K562 (cell line): ENCODE measurements at regions not wholly inside any gene's neighbourhood (a gene's known extent, or its start where the extent isn't known, plus 50 kb on each side); places are given as distances from the start of the nearest gene placed in this dataset.

Experiments used
- ATAC-seq: fragments of 200-7000 bp; cut with Tn5 transposase; 3 replicates; pipeline ENCODE4 v1.9.1; 2020; ENCODE audit warnings: moderate library complexity
- BruUV-seq: library from RNA; stranded (reverse); fragments of 400-500 nt; replicated peaks from 2 replicates; lab custom pipeline; 2021; lab: Mats Ljungman, UMichigan
- CTCF ChIA-PET: fragments of 300-600 bp; formaldehyde crosslinking; extraction: SDS; loops from one replicate; lab custom pipeline; 2021; ENCODE audit warnings: low intra/inter-chr PET ratio; lab: Yijun Ruan, JAX
- POLR2A ChIA-PET: fragments of 300-600, 350-650 bp; sonication (Branson Sonifier 250); formaldehyde crosslinking; extraction: SDS; loops from one replicate; lab custom pipeline; 2021; ENCODE audit warnings: antibody characterized with exemption, inconsistent platforms; lab: Yijun Ruan, JAX
- DNase-seq, 4 experiments: peaks; one replicate each; pipeline versions ENCODE4 v3.0.0 to v3.0.0-alpha.2; 2011 to 2018; ENCODE audit warnings: low spot score in 3 of 4, mixed read lengths in 3 of 4; ENCODE audit errors: extremely low read depth in 1 of 4
- FAIRE-seq: peaks from 2 replicates; lab custom pipeline; 2011; peaks lifted over from hg19 to GRCh38; lab: Jason Lieb, UNC
- H2AFZ ChIP-seq: 2 replicates; pipeline ENCODE4 v1.6.0; 2011; ENCODE audit warnings: low read depth, low read length, control low read depth, inconsistent platforms
- H3K27ac ChIP-seq: fragments of 200-600 bp; 3 replicates; pipeline ENCODE4 v1.8.0; 2011; ENCODE audit warnings: low read depth, mild to moderate bottlenecking, control low read depth, inconsistent platforms, low read length, moderate library complexity, mixed read lengths; ENCODE audit errors: extremely low read depth
- H3K27me3 ChIP-seq, 2 experiments: fragments of 300-600 bp in 1 of 2; 2 replicates in 1 of 2; 3 replicates in 1 of 2; pipeline versions ENCODE4 v1.6.0 to v1.8.0; 2011; ENCODE audit warnings: inconsistent platforms in 2 of 2, low read length in 2 of 2, mild to moderate bottlenecking in 1 of 2, mixed read lengths in 1 of 2, moderate library complexity in 1 of 2; ENCODE audit not compliant: control insufficient read depth in 2 of 2, insufficient read depth in 2 of 2
- H3K36me3 ChIP-seq: fragments of 300-600 bp; 3 replicates; pipeline ENCODE4 v1.8.0; 2011; ENCODE audit warnings: mild to moderate bottlenecking, low read length, inconsistent platforms; ENCODE audit not compliant: control insufficient read depth, insufficient read depth
- H3K4me1 ChIP-seq, 2 experiments: fragments of 200-600 bp in 1 of 2; replicated peaks in 1 of 2; 2 replicates in 1 of 2; 3 replicates in 1 of 2; pipeline versions ENCODE4 v1.5.1 to v1.8.0; 2011; ENCODE audit warnings: inconsistent platforms in 2 of 2, low read length in 2 of 2, mild to moderate bottlenecking in 1 of 2, mixed read lengths in 1 of 2, moderate library complexity in 1 of 2; ENCODE audit not compliant: control insufficient read depth in 2 of 2, insufficient read depth in 2 of 2
- H3K4me2 ChIP-seq: 2 replicates; pipeline ENCODE4 v1.6.1; 2011; ENCODE audit warnings: low read length, control low read depth, inconsistent platforms, mixed read lengths; ENCODE audit not compliant: insufficient read depth
- H3K4me3 ChIP-seq: fragments of 200-600 bp; sonication (generic), shearing (Covaris generic); 2 replicates; pipeline ENCODE4 v1.5.1; 2016; ENCODE audit warnings: control low read depth, inconsistent platforms
- H3K79me2 ChIP-seq: fragments of 200-600 bp; 3 replicates; pipeline ENCODE4 v1.8.0; 2011; ENCODE audit warnings: low read length, inconsistent platforms; ENCODE audit not compliant: control insufficient read depth, insufficient read depth
- H3K9ac ChIP-seq, 2 experiments: 2 replicates each; pipeline versions ENCODE4 v1.6.0 to v1.6.1; 2011; ENCODE audit warnings: low read depth in 2 of 2, low read length in 2 of 2, control low read depth in 1 of 2, inconsistent platforms in 1 of 2, mild to moderate bottlenecking in 1 of 2, mixed read lengths in 1 of 2; ENCODE audit not compliant: insufficient read depth in 1 of 2
- H3K9me1 ChIP-seq: one replicate; pipeline ENCODE4 v1.6.0; 2011; ENCODE audit warnings: inconsistent platforms, mild to moderate bottlenecking, low read length, moderate library complexity; ENCODE audit not compliant: control insufficient read depth, insufficient read depth
- H3K9me3 ChIP-seq: replicated peaks from 2 replicates; pipeline ENCODE4 v1.5.1; 2011; ENCODE audit warnings: low read depth, low read length, inconsistent platforms; ENCODE audit not compliant: control insufficient read depth, insufficient read depth
- H4K20me1 ChIP-seq: replicated peaks from 2 replicates; pipeline ENCODE4 v1.6.1; 2011; ENCODE audit warnings: low read length, inconsistent platforms, mixed read lengths; ENCODE audit not compliant: control insufficient read depth, insufficient read depth
- ARID2 ChIP-seq: fragments of 450-650 bp; IDR thresholded peaks from 2 replicates; pipeline ENCODE4 v1.6.1; 2017; ENCODE audit warnings: antibody characterized with exemption, mild to moderate bottlenecking
- KDM5B ChIP-seq: fragments of 200-600 bp; sonication (generic); IDR thresholded peaks from 2 replicates; pipeline ENCODE4 v1.6.1; 2012; ENCODE audit warnings: low read depth, mild to moderate bottlenecking, moderate library complexity, low read length, control low read depth, inconsistent platforms; ENCODE audit not compliant: insufficient replicate concordance
- MYNN ChIP-seq, 2 experiments: sonication (generic); formaldehyde crosslinking in 1 of 2; IDR thresholded peaks; 2 replicates each; pipeline versions ENCODE4 v1.5.0 to v1.6.1; 2016 to 2020; ENCODE audit warnings: antibody characterized with exemption in 1 of 2, missing genetic modification reagents in 1 of 2
- SUPT5H ChIP-seq: fragments of 450-650 bp; IDR thresholded peaks from 2 replicates; pipeline ENCODE4 v1.6.1; 2016
- ZNF407 ChIP-seq: fragments of 450-650 bp; IDR thresholded peaks from 2 replicates; pipeline ENCODE4 v1.6.1; 2016; ENCODE audit warnings: low read depth
- WGBS: fragments of 100-300 bp; shearing (Covaris generic); methylation state at CpG from one replicate; pipeline ENCODE4 v1.1.6; 2016; ENCODE audit warnings: low coverage, mixed read lengths; ENCODE audit not compliant: insufficient coverage; ENCODE audit errors: missing lambda C conversion rate; 5-methylcytosine and 5-hydroxymethylcytosine counted together
- in situ Hi-C: fragments of 300-500 bp; cut with MboI; formaldehyde crosslinking; loops from 4 replicates; pipeline ENCODE4 v1.15.0; 2018; ENCODE audit warnings: inconsistent platforms, mixed read lengths
- intact Hi-C: fragments of 100-400 bp; cut with micrococcal nuclease; formaldehyde crosslinking; loops from 2 replicates; pipeline ENCODE4 v1.14.2; 2022

DNA sequence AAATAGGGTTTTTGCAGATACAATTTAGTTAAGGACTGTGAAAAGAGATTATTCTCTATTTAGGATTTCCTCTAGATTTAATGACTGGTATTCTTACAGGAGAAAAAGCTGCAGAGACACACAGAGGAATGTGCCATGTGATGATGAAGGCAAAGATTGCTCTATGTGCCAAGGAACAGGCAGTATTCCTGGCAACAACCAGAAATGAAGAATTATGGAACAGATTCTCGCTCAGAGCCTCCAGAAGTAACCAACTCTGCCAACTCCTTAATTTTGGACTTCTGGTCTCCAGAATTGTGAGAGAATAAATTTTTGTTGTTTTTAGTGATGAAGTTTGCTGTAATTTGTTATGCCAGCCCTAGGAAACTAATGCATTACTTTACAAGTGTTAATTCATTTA is 307.6 kb upstream of the SEMA3A start (continued):
- no peak for TF ChIP-seq ZNF407

DNA sequence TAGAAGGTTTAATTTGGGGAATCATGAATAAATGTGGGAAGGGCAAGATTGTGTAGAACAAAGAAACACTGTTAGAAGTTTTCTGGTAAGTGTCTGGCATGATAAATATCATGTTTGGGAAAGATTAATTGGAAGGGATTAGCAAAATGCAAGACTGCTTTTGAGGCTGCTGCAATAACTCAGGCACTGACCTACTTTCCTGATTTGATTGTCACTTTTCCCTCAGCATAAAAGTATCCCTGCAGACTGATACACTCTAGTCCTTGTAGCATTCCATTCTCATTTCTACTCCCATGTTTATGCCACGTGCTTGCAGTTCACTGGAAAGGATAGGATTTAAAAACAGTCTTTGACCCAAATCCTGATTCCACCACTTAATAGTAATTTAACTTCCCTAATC is 303.3 kb upstream of the SEMA3A start:
- Histone ChIP-seq H3K36me3 (no peaks in the 10 kb centered on the region), H3K4me2 (no peak overlapping the region), H3K9me1 (no peaks in the 10 kb centered on the region), H3K4me1 (no peaks in the 10 kb centered on the region), H4K20me1 (no peaks in the 10 kb centered on the region), H3K9me3 (no peaks in the 10 kb centered on the region), H3K9ac (no peak overlapping the region), H3K27ac (no peak overlapping the region), H2AFZ (no peak overlapping the region), H3K4me3 (no peak overlapping the region), H3K27me3 (no peaks in the 10 kb centered on the region), H3K79me2 (no peaks in the 10 kb centered on the region)
- DNase-seq = no peak
- in situ Hi-C loops (loop anchor here (10.0 kb wide), 1 partner anchor 517 kb away; no protein-coding TSS in a partner anchor), intact Hi-C loops (loop anchor here (10.0 kb wide), 1 partner anchor 417 kb away; no protein-coding TSS in a partner anchor)
- BruUV-seq = no TSS peak
- ATAC-seq = no peak
- no peak for FAIRE-seq
- WGBS = 0% methylated on average over 1 of the region's 1 CpG
- ChIA-PET CTCF (no interaction called here), POLR2A (no interaction called here)
- no peak for TF ChIP-seq ARID2
- no peak for TF ChIP-seq SUPT5H
- no peak for TF ChIP-seq KDM5B
- no peak for TF ChIP-seq MYNN (IDR thresholded peaks at IDR 0.05)
- no peak for TF ChIP-seq MYNN (CRISPR knock-in tag; IDR thresholded peaks at IDR 0.05)
